ENCODE measurements at regions not wholly inside any gene's neighbourhood (a gene's known extent, or its start where the extent isn't known, plus 50 kb on each side); places are given as distances from the start of the nearest gene placed in this dataset.
"Not testable (repeated sequence)": the region's sequence is repeated elsewhere in the genome, so short reads cannot be mapped to it uniquely, and the experiment has no call there.

DNA sequence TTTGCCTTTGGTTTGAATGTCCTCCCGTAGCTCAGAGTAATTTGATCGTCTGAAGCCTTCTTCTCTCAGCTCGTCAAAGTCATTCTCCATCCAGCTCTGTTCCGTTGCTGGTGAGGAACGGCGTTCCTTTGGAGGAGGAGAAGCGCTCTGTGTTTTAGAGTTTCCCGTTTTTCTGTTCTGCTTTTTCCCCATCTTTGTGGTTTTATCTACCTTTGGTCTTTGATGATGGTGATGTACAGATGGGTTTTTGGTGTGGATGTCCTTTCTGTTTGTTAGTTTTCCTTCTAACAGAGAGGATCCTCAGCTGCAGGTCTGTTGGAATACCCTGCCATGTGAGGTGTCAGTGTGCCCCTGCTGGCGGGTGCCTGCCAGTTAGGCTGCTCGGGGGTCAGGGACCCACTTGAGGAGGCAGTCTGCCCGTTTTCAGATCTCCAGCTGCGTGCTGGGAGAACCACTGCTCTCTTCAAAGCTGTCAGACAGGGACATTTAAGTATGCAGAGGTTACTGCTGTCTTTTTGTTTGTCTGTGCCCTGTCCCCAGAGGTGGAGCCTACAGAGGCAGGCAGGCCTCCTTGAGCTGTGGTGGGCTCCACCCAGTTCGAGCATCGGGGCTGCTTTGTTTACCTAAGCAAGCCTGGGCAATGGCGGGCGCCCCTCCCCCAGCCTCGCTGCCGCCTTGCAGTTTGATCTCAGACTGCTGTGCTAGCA lies 66.8 kb upstream of the IZUMO1R start:
- H4K20me1 ChIP-seq (ENCODE audit: insufficient read depth, low read length); H3K4ac ChIP-seq (ENCODE audit: low read depth, low read length); H3K23ac ChIP-seq (ENCODE audit: low read depth, low read length); ATAC-seq (ENCODE audit: low read depth); H3K9me3 ChIP-seq (ENCODE audit: control insufficient read depth, insufficient read depth, low read length); H3K9me1 ChIP-seq (ENCODE audit: insufficient read depth, low read length); H2AFZ ChIP-seq (replicated peaks; ENCODE audit: low read length, poor library complexity); H2BK5ac ChIP-seq (ENCODE audit: low read depth, low read length, poor library complexity, severe bottlenecking); H3K79me1 ChIP-seq (ENCODE audit: low read depth in 1 of 2, low read length in 2 of 2); POLR2A ChIA-PET (ENCODE audit: unreplicated experiment); DNase-seq; H4K91ac ChIP-seq (ENCODE audit: insufficient read depth, low read depth, low read length); H2BK20ac ChIP-seq (ENCODE audit: low read depth, low read length); H3K4me1 ChIP-seq (ENCODE audit: control insufficient read depth, insufficient read depth, low read length); CTCF ChIA-PET; H2AK5ac ChIP-seq (ENCODE audit: low read depth, low read length); dilution Hi-C loops (cut with HindIII; ENCODE audit: low sequenced_read_pairs, unreplicated experiment); H2BK120ac ChIP-seq (ENCODE audit: low read depth, low read length); BruUV-seq (replicated peaks); H4K5ac ChIP-seq (ENCODE audit: low read depth, low read length); H3K9ac ChIP-seq (ENCODE audit: low read depth, low read length); H3K4me2 ChIP-seq (ENCODE audit: low read depth, low read length); in situ Hi-C loops (cut with MboI; ENCODE audit: low sequenced_read_pairs); H3K14ac ChIP-seq (replicated peaks; ENCODE audit: low read depth, low read length); H3K36me3 ChIP-seq (ENCODE audit: control insufficient read depth, insufficient read depth, low read length); H3K18ac ChIP-seq (ENCODE audit: low read depth, low read length); H2AK9ac ChIP-seq (replicated peaks; ENCODE audit: low read depth, low read length, poor library complexity); H3K4me3 ChIP-seq (ENCODE audit: insufficient read depth, low read depth, low read length); H3K27ac ChIP-seq (ENCODE audit: insufficient read depth, low read length); H2BK15ac ChIP-seq (ENCODE audit: low read depth, low read length); H3K56ac ChIP-seq (ENCODE audit: extremely low read depth, insufficient read depth, low read length); H4K8ac ChIP-seq (ENCODE audit: low read depth in 2 of 2, low read length in 2 of 2); H3K27me3 ChIP-seq (ENCODE audit: control insufficient read depth, insufficient read depth, low read length): not testable (repeated sequence)
- intact Hi-C loops (cut with micrococcal nuclease), result loop anchor here (5.0 kb wide), 1 partner anchor 190 kb away; no protein-coding TSS in a partner anchor
- WGBS, 2 experiments (ENCODE audit: extremely low coverage in 2 of 2, insufficient read length in 1 of 2), result 60% methylated on average over 12 of the region's 18 CpGs; no CpG with 5 or more reads in 1 of the 2 experiments

DNA sequence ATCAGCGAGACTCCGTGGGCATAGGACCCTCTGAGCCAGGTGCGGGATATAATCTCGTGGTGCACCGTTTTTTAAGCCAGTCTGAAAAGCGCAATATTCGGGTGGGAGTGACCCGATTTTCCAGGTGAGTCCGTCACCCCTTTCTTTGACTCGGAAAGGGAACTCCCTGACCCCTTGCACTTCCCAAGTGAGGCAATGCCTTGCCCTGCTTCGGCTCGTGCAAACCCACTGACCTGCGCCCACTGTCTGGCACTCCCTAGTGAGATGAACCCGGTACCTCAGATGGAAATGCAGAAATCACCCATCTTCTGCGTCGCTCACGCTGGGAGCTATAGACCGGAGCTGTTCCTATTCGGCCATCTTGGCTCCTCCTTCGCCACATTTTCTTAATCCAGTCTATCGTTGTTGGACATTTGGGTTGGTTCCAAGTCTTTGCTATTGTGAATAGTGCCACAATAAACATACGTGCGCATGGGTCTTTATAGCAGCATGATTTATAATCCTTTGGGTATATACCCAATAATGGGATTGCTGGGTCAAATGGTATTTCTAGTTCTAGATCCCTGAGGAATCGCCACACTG lies 66.1 kb upstream of the IZUMO1R start:
- BruUV-seq (replicated peaks); H3K9ac ChIP-seq (ENCODE audit: low read depth, low read length); H2AK9ac ChIP-seq (replicated peaks; ENCODE audit: low read depth, low read length, poor library complexity); H4K8ac ChIP-seq (ENCODE audit: low read depth in 2 of 2, low read length in 2 of 2); H2BK20ac ChIP-seq (ENCODE audit: low read depth, low read length); H2BK5ac ChIP-seq (ENCODE audit: low read depth, low read length, poor library complexity, severe bottlenecking); H4K91ac ChIP-seq (ENCODE audit: insufficient read depth, low read depth, low read length); H3K9me3 ChIP-seq (ENCODE audit: control insufficient read depth, insufficient read depth, low read length); H3K27me3 ChIP-seq (ENCODE audit: control insufficient read depth, insufficient read depth, low read length); CTCF ChIA-PET; H3K27ac ChIP-seq (ENCODE audit: insufficient read depth, low read length); H3K56ac ChIP-seq (ENCODE audit: extremely low read depth, insufficient read depth, low read length); H2BK15ac ChIP-seq (ENCODE audit: low read depth, low read length); H3K4me1 ChIP-seq (ENCODE audit: control insufficient read depth, insufficient read depth, low read length); H4K20me1 ChIP-seq (ENCODE audit: insufficient read depth, low read length); H2AK5ac ChIP-seq (ENCODE audit: low read depth, low read length); H3K4ac ChIP-seq (ENCODE audit: low read depth, low read length); H2AFZ ChIP-seq (replicated peaks; ENCODE audit: low read length, poor library complexity); H3K4me3 ChIP-seq (ENCODE audit: insufficient read depth, low read depth, low read length); H3K23ac ChIP-seq (ENCODE audit: low read depth, low read length); H4K5ac ChIP-seq (ENCODE audit: low read depth, low read length); H3K79me1 ChIP-seq (ENCODE audit: low read depth in 1 of 2, low read length in 2 of 2); H3K18ac ChIP-seq (ENCODE audit: low read depth, low read length); H3K4me2 ChIP-seq (ENCODE audit: low read depth, low read length); H2BK120ac ChIP-seq (ENCODE audit: low read depth, low read length); ATAC-seq (ENCODE audit: low read depth); H3K36me3 ChIP-seq (ENCODE audit: control insufficient read depth, insufficient read depth, low read length); H3K14ac ChIP-seq (replicated peaks; ENCODE audit: low read depth, low read length); in situ Hi-C loops (cut with MboI; ENCODE audit: low sequenced_read_pairs); H3K9me1 ChIP-seq (ENCODE audit: insufficient read depth, low read length); POLR2A ChIA-PET (ENCODE audit: unreplicated experiment); dilution Hi-C loops (cut with HindIII; ENCODE audit: low sequenced_read_pairs, unreplicated experiment); DNase-seq: not testable (repeated sequence)
- intact Hi-C loops (cut with micrococcal nuclease), result loop anchor here (5.0 kb wide), 1 partner anchor 189 kb away; no protein-coding TSS in a partner anchor
- 81% methylated on average over 19 of the region's 24 CpGs; no CpG with 5 or more reads in 1 of the 2 experiments for WGBS, 2 experiments (ENCODE audit: extremely low coverage in 2 of 2, insufficient read length in 1 of 2)

All from IMR-90 (cell line).